BLaER1 treated with 17β-estradiol and CSF1 and Interleukin-3, amounts not matched to agents 10 nM and 100 nM (cell line): ENCODE measurements at regions not wholly inside any gene's neighbourhood (a gene's known extent, or its start where the extent isn't known, plus 50 kb on each side); places are given as distances from the start of the nearest gene placed in this dataset.
A peak's percentile ranks its signal among the peaks of the same experiment; 100 is the strongest.

Experiments
- H3K27ac ChIP-seq, 11 experiments: shearing (Covaris generic); formaldehyde crosslinking; 2 replicates each; pipeline ENCODE4 v1.8.1; 2022
- H3K27me3 ChIP-seq, 11 experiments: shearing (Covaris generic); formaldehyde crosslinking; 2 replicates each; pipeline ENCODE4 v1.8.1; 2022
- H3K36me3 ChIP-seq, 11 experiments: shearing (Covaris generic); formaldehyde crosslinking; 2 replicates each; pipeline ENCODE4 v1.8.1; 2022
- H3K4me1 ChIP-seq, 10 experiments: shearing (Covaris generic); formaldehyde crosslinking; 2 replicates each; pipeline ENCODE4 v1.8.1; 2022
- H3K4me2 ChIP-seq, 11 experiments: shearing (Covaris generic); formaldehyde crosslinking; 2 replicates each; pipeline ENCODE4 v1.8.1; 2022
- H3K4me3 ChIP-seq, 10 experiments: shearing (Covaris generic); formaldehyde crosslinking; 2 replicates each; pipeline ENCODE4 v1.8.1; 2022
- H3K9ac ChIP-seq, 11 experiments: shearing (Covaris generic); formaldehyde crosslinking; 2 replicates each; pipeline ENCODE4 v1.8.1; 2022
- H3K9me3 ChIP-seq, 11 experiments: shearing (Covaris generic); formaldehyde crosslinking; replicated peaks in 1 of 11; 2 replicates each; pipeline ENCODE4 v1.8.1; 2022
- H4K20me1 ChIP-seq, 11 experiments: shearing (Covaris generic); formaldehyde crosslinking; 2 replicates each; pipeline ENCODE4 v1.8.1; 2022
- Cebpa-rat ChIP-seq, 11 experiments: shearing (Covaris generic); IDR thresholded peaks; 2 replicates each; pipeline ENCODE4 v1.8.1; 2022

DNA sequence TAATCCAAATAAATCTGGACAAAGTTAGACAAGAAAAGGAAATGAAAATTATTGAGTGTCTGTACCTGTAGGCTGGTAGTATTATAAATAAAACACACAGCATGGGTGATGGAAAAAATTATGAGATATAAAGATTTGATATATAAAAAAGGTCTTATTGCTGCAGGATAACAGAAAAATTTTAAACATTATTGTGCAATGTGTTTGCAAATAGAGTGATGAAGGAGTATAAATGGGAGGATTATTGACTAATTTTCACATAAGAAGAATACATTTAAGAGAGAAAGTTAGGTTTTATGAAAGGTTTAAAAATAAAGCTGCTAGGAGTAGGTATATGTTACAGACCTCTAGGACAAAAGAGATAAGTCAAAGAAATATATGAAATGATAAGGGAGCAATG is 336.7 kb upstream of the MAN1A1 start:
- 0 out of 22 replicates have a peak, but pooled peaks cover 0 to 5% (median 0%) of the 10 kb centered on the region in 11 experiments for H3K9me3 ChIP-seq
- H3K9ac ChIP-seq: no peak overlapping the region
- H4K20me1 ChIP-seq: no peaks in the 10 kb centered on the region
- H3K4me3 ChIP-seq: no peak overlapping the region
- no peaks in the 10 kb centered on the region for H3K36me3 ChIP-seq
- no peak overlapping the region for H3K27ac ChIP-seq
- H3K4me1 ChIP-seq: no peaks in the 10 kb centered on the region
- TF ChIP-seq Cebpa-rat (IDR thresholded peaks at IDR 0.05): no peak
- no peak overlapping the region for H3K4me2 ChIP-seq
- no peaks in the 10 kb centered on the region for H3K27me3 ChIP-seq

GRCh38 chr6:119683671-119684070 is 334.1 kb upstream of the MAN1A1 start:
- no peak overlapping the region for H3K9ac ChIP-seq
- H3K27me3 ChIP-seq: no peaks in the 10 kb centered on the region
- no peaks in the 10 kb centered on the region for H3K9me3 ChIP-seq
- H3K4me2 ChIP-seq: no peak overlapping the region
- no peak overlapping the region for H3K27ac ChIP-seq
- H3K36me3 ChIP-seq: no peaks in the 10 kb centered on the region
- no peak for TF ChIP-seq Cebpa-rat (IDR thresholded peaks at IDR 0.05)
- no peak overlapping the region for H3K4me3 ChIP-seq
- no peaks in the 10 kb centered on the region for H3K4me1 ChIP-seq
- no peaks in the 10 kb centered on the region for H4K20me1 ChIP-seq

DNA sequence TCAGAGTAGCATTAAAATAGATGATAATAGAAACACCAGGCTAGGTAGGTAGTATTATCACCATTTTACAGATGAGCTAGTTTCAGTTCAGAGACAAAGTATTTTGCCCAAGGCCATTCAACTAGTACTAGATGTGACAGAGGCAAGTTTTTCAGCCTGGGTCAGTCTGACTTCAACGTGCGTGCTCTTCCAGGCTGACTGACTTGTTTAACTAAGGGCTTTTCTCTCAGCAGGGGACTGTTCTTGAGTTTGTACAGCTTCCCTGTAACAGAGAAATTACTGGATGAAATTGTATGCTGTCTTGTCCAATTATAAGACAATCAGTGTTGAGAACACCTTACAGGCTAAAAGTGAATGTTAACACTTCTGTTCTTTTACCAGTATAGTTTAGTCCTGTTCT is 333.5 kb upstream of the MAN1A1 start:
- Histone ChIP-seq H3K9ac (no peak overlapping the region), H3K4me3 (no peak overlapping the region), H3K4me1 (no peaks in the 10 kb centered on the region), H3K36me3 (no peaks in the 10 kb centered on the region), H4K20me1 (no peaks in the 10 kb centered on the region), H3K27me3 (no peaks in the 10 kb centered on the region), H3K4me2 (no peak overlapping the region), H3K9me3 (no peaks in the 10 kb centered on the region), H3K27ac (no peak overlapping the region)
- no peak for TF ChIP-seq Cebpa-rat (IDR thresholded peaks at IDR 0.05)

GRCh38 chr6:119678961-119679360 is 329.4 kb upstream of the MAN1A1 start:
- Histone ChIP-seq H4K20me1 (no peaks in the 10 kb centered on the region), H3K9me3 (no peaks in the 10 kb centered on the region), H3K9ac (no peak overlapping the region), H3K27ac (no peak overlapping the region), H3K36me3 (no peaks in the 10 kb centered on the region), H3K27me3 (no peaks in the 10 kb centered on the region), H3K4me2 (no peak overlapping the region), H3K4me1 (peaks cover 0 to 4% (median 0%) of the 10 kb centered on the region in 10 experiments; a peak in 1 of 20 replicates), H3K4me3 (no peak overlapping the region)
- TF ChIP-seq Cebpa-rat (IDR thresholded peaks at IDR 0.05): no peak

GRCh38 chr6:119677384-119677783 is 327.8 kb upstream of the MAN1A1 start:
- no peak overlapping the region for H3K9ac ChIP-seq
- no peak overlapping the region for H3K27ac ChIP-seq
- no peaks in the 10 kb centered on the region for H3K27me3 ChIP-seq
- no peak for TF ChIP-seq Cebpa-rat (IDR thresholded peaks at IDR 0.05)
- no peak overlapping the region for H3K4me2 ChIP-seq
- H3K4me3 ChIP-seq: no peak overlapping the region
- H4K20me1 ChIP-seq: no peaks in the 10 kb centered on the region
- no peaks in the 10 kb centered on the region for H3K36me3 ChIP-seq
- peaks cover 0 to 10% (median 0%) of the 10 kb centered on the region in 10 experiments; a peak in 2 of 20 replicates for H3K4me1 ChIP-seq
- no peaks in the 10 kb centered on the region for H3K9me3 ChIP-seq

DNA sequence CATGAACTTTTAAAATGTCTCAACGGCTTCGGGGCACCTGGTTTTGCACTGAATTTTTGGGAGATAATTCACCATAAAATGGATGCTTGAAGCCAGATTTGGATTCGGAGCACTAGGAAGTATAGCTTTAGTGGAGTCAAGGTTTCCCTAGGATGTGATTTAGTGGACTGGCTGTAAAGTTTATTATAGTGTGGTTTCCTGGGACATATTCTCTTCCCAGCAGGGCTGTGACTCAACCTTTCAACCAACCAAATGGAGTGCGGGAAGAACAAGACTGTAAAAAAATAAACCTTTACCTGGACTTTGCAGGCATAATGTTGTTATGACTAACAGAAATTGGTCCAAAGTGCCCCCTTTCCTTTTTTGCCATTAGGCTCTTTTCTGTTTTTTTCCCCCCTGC is 327.4 kb upstream of the MAN1A1 start:
- no peaks in the 10 kb centered on the region for H3K9me3 ChIP-seq
- no peaks in the 10 kb centered on the region for H3K27me3 ChIP-seq
- H3K36me3 ChIP-seq: no peaks in the 10 kb centered on the region
- H3K4me2 ChIP-seq: no peak overlapping the region
- peaks cover 0 to 10% (median 0%) of the 10 kb centered on the region in 10 experiments; a peak in 2 of 20 replicates for H3K4me1 ChIP-seq
- TF ChIP-seq Cebpa-rat (IDR thresholded peaks at IDR 0.05): no peak
- no peak overlapping the region for H3K4me3 ChIP-seq
- no peak overlapping the region for H3K9ac ChIP-seq
- H3K27ac ChIP-seq: no peak overlapping the region
- no peaks in the 10 kb centered on the region for H4K20me1 ChIP-seq

GRCh38 chr6:119676230-119676629 is 326.7 kb upstream of the MAN1A1 start:
- Histone ChIP-seq H3K9ac (no peak overlapping the region), H3K4me3 (no peak overlapping the region), H4K20me1 (no peaks in the 10 kb centered on the region), H3K27ac (no peak overlapping the region), H3K36me3 (no peaks in the 10 kb centered on the region), H3K9me3 (no peaks in the 10 kb centered on the region), H3K4me2 (no peak overlapping the region), H3K4me1 (peaks cover 0 to 10% (median 0%) of the 10 kb centered on the region in 10 experiments; a peak in 2 of 20 replicates), H3K27me3 (no peaks in the 10 kb centered on the region)
- TF ChIP-seq Cebpa-rat (IDR thresholded peaks at IDR 0.05): no peak

GRCh38 chr6:119673741-119674140 is 324.2 kb upstream of the MAN1A1 start:
- no peak overlapping the region for H3K27ac ChIP-seq
- H3K4me1 ChIP-seq: peaks cover 0 to 32% (median under 1%) of the 10 kb centered on the region in 10 experiments; a peak in 9 of 20 replicates
- no peaks in the 10 kb centered on the region for H4K20me1 ChIP-seq
- H3K27me3 ChIP-seq: no peaks in the 10 kb centered on the region
- TF ChIP-seq Cebpa-rat (IDR thresholded peaks at IDR 0.05): no peak
- no peak overlapping the region for H3K9ac ChIP-seq
- 0 out of 22 replicates have a peak overlapping the region, but pooled peaks of 1 of the 11 experiments have one; percentile 16 for H3K4me2 ChIP-seq
- no peaks in the 10 kb centered on the region for H3K9me3 ChIP-seq
- H3K4me3 ChIP-seq: no peak overlapping the region
- no peaks in the 10 kb centered on the region for H3K36me3 ChIP-seq

- no peaks in the 10 kb centered on the region for H3K36me3 ChIP-seq
- H3K27ac ChIP-seq: no peak overlapping the region
- H3K27me3 ChIP-seq: no peaks in the 10 kb centered on the region
- H3K4me3 ChIP-seq: no peak overlapping the region
- no peaks in the 10 kb centered on the region for H4K20me1 ChIP-seq
- no peak overlapping the region for H3K4me2 ChIP-seq
- H3K9me3 ChIP-seq: no peaks in the 10 kb centered on the region
- no peak overlapping the region for H3K9ac ChIP-seq
- peaks cover 0 to 40% (median 2%) of the 10 kb centered on the region in 10 experiments; a peak in 9 of 20 replicates for H3K4me1 ChIP-seq
- no peak for TF ChIP-seq Cebpa-rat (IDR thresholded peaks at IDR 0.05)
These were observed 323.2 kb upstream of the MAN1A1 start for GRCh38 chr6:119672725-119673124.

GRCh38 chr6:119671105-119671504 is 321.5 kb upstream of the MAN1A1 start:
- Histone ChIP-seq H3K4me1 (peaks cover 0 to 40% (median 2%) of the 10 kb centered on the region in 10 experiments; a peak in 9 of 20 replicates), H3K36me3 (no peaks in the 10 kb centered on the region), H3K27me3 (no peaks in the 10 kb centered on the region), H3K4me2 (no peak overlapping the region; a peak in 1 of 22 replicates), H3K27ac (no peak overlapping the region), H3K4me3 (no peak overlapping the region), H3K9ac (no peak overlapping the region), H4K20me1 (no peaks in the 10 kb centered on the region), H3K9me3 (0 out of 22 replicates have a peak, but pooled peaks cover 0 to 2% (median 0%) of the 10 kb centered on the region in 11 experiments)
- no peak for TF ChIP-seq Cebpa-rat (IDR thresholded peaks at IDR 0.05)
